CD14-positive monocyte (primary cell): ENCODE measurements at regions not wholly inside any gene's neighbourhood (a gene's known extent, or its start where the extent isn't known, plus 50 kb on each side); places are given as distances from the start of the nearest gene placed in this dataset.

Experiments
- DNase-seq, 3 donors: peaks; one replicate each; pipeline ENCODE4 v3.0.0-alpha.2; 2011 to 2022
- H2AFZ ChIP-seq: 2 replicates; pipeline ENCODE4 v1.6.0; 2012; ENCODE audit warnings: mild to moderate bottlenecking, low read depth, low read length, inconsistent platforms; ENCODE audit not compliant: insufficient read depth, poor library complexity, severe bottlenecking
- H3K27ac ChIP-seq, 2 donors: 1 replicate in 1 of 2; 2 replicates in 1 of 2; pipeline ENCODE4 v1.5.1; 2012 to 2013; ENCODE audit warnings: low read length in 2 of 2, control low read depth in 1 of 2, inconsistent platforms in 1 of 2, low read depth in 1 of 2, mild to moderate bottlenecking in 1 of 2
- H3K27me3 ChIP-seq, 2 donors: one replicate each; pipeline versions ENCODE4 v1.6.0 to v1.6.1; 2011 to 2013; ENCODE audit warnings: low read length in 2 of 2; ENCODE audit not compliant: control insufficient read depth in 2 of 2, insufficient read depth in 2 of 2
- H3K36me3 ChIP-seq, 2 donors: replicated peaks in 1 of 2; 1 replicate in 1 of 2; 2 replicates in 1 of 2; pipeline versions ENCODE4 v1.5.1 to v1.6.1; 2012 to 2013; ENCODE audit warnings: low read length in 2 of 2, control low read depth in 1 of 2, inconsistent platforms in 1 of 2, mild to moderate bottlenecking in 1 of 2; ENCODE audit not compliant: insufficient read depth in 2 of 2, control insufficient read depth in 1 of 2
- H3K4me1 ChIP-seq, 2 donors: 1 replicate in 1 of 2; 2 replicates in 1 of 2; pipeline versions ENCODE4 v1.5.1 to v1.6.1; 2012 to 2013; ENCODE audit warnings: low read length in 2 of 2, control low read depth in 1 of 2, inconsistent platforms in 1 of 2, mild to moderate bottlenecking in 1 of 2, moderate library complexity in 1 of 2; ENCODE audit not compliant: insufficient read depth in 2 of 2, control insufficient read depth in 1 of 2
- H3K4me2 ChIP-seq: replicated peaks from 2 replicates; pipeline ENCODE3; 2012; ENCODE audit warnings: low read length, moderate library complexity, mild to moderate bottlenecking; ENCODE audit not compliant: poor library complexity, severe bottlenecking; ENCODE audit errors: extremely low read depth
- H3K4me3 ChIP-seq, 3 experiments: fragments of 200-600 bp in 1 of 3; sonication (generic) in 1 of 3; replicated peaks in 1 of 3; 1 replicate in 2 of 3; 2 replicates in 1 of 3; pipeline ENCODE4 v1.5.1; 2011 to 2013; ENCODE audit warnings: low read length in 3 of 3, mild to moderate bottlenecking in 3 of 3, control low read depth in 2 of 3, low read depth in 2 of 3, inconsistent platforms in 1 of 3, moderate library complexity in 1 of 3
- H3K79me2 ChIP-seq: 2 replicates; pipeline ENCODE4 v1.6.0; 2012; ENCODE audit warnings: mild to moderate bottlenecking, control low read depth, inconsistent platforms, low read length, moderate library complexity; ENCODE audit not compliant: insufficient read depth
- H3K9ac ChIP-seq: 2 replicates; pipeline ENCODE4 v1.6.0; 2017; ENCODE audit warnings: low read length, mild to moderate bottlenecking; ENCODE audit not compliant: insufficient read depth, poor library complexity, severe bottlenecking
- H3K9me3 ChIP-seq, 2 donors: replicated peaks in 1 of 2; 1 replicate in 1 of 2; 2 replicates in 1 of 2; pipeline versions ENCODE4 v1.5.1 to v1.6.1; 2012 to 2013; ENCODE audit warnings: low read length in 2 of 2, control low read depth in 1 of 2; ENCODE audit not compliant: control insufficient read depth in 1 of 2, insufficient read depth in 1 of 2
- H4K20me1 ChIP-seq: 2 replicates; pipeline ENCODE4 v1.6.0; 2012; ENCODE audit warnings: mild to moderate bottlenecking, low read length, control low read depth, moderate library complexity; ENCODE audit not compliant: insufficient read depth
- H3K27ac Mint-ChIP-seq, 7 donors: one replicate each; pipeline ENCODE4 v1.8.0; 2020; ENCODE audit warnings: mild to moderate bottlenecking in 7 of 7, mixed read lengths in 7 of 7, moderate library complexity in 6 of 7, inconsistent platforms in 2 of 7
- H3K27me3 Mint-ChIP-seq, 3 donors: one replicate each; pipeline ENCODE4 v1.8.0; 2021 to 2022; ENCODE audit warnings: low read depth in 3 of 3, mild to moderate bottlenecking in 3 of 3, mixed read lengths in 3 of 3, moderate library complexity in 3 of 3, inconsistent platforms in 1 of 3
- H3K36me3 Mint-ChIP-seq, 2 donors: one replicate each; pipeline ENCODE4 v1.8.0; 2020; ENCODE audit warnings: mixed read lengths in 2 of 2, inconsistent platforms in 1 of 2, mild to moderate bottlenecking in 1 of 2
- H3K4me1 Mint-ChIP-seq: one replicate; pipeline ENCODE4 v1.8.0; 2020; ENCODE audit warnings: mild to moderate bottlenecking, mixed read lengths
- H3K4me3 Mint-ChIP-seq, 2 donors: one replicate each; pipeline ENCODE4 v1.8.0; 2020; ENCODE audit warnings: mild to moderate bottlenecking in 2 of 2, mixed read lengths in 2 of 2, moderate library complexity in 1 of 2
- H3K9me3 Mint-ChIP-seq, 7 donors: one replicate each; pipeline ENCODE4 v1.8.0; 2020 to 2022; ENCODE audit warnings: mixed read lengths in 7 of 7, mild to moderate bottlenecking in 6 of 7, moderate library complexity in 6 of 7, inconsistent platforms in 2 of 7
- CTCF ChIP-seq: fragments of 200-600 bp; IDR thresholded peaks from one replicate; pipeline ENCODE4 v1.8.0; 2022; ENCODE audit warnings: antibody characterized with exemption, mild to moderate bottlenecking
- WGBS: methylation state at CpG from one replicate; pipeline ENCODE4 v1.1.5; 2013; ENCODE audit warnings: missing lambda C conversion rate; ENCODE audit not compliant: insufficient coverage; 5-methylcytosine and 5-hydroxymethylcytosine counted together
- intact Hi-C, 2 donors: fragments of 100-400 bp; cut with micrococcal nuclease; formaldehyde crosslinking; loops; one replicate each; pipeline versions ENCODE4 v1.15.0 to v1.15.1; 2023

- Histone ChIP-seq H2AFZ (no peak overlapping the region), H4K20me1 (no peaks in the 10 kb centered on the region), H3K36me3 (no peaks in the 10 kb centered on the region), H3K79me2 (no peaks in the 10 kb centered on the region), H3K27ac (no peak overlapping the region), H3K9me3 (no peaks in the 10 kb centered on the region), H3K4me1 (no peaks in the 10 kb centered on the region), H3K9ac (no peak overlapping the region), H3K4me2 (no peak overlapping the region), H3K27me3 (no peaks in the 10 kb centered on the region), H3K4me3 (no peak overlapping the region)
- Mint-ChIP-seq H3K27ac (no peak overlapping the region), H3K4me1 (no peaks in the 10 kb centered on the region), H3K4me3 (no peak overlapping the region), H3K27me3 (no peaks in the 10 kb centered on the region), H3K9me3 (peaks cover 0 to 2% (median 0%) of the 10 kb centered on the region in 7 donors), H3K36me3 (no peaks in the 10 kb centered on the region)
- TF ChIP-seq CTCF = no peak
- intact Hi-C loops = no loop called here
- no peak for DNase-seq
Measured at GRCh38 chr2:145366341-145366740, 846.4 kb upstream of the ZEB2 start.

GRCh38 chr2:145360129-145360790, 840.3 kb upstream of the ZEB2 start:
- Histone ChIP-seq H3K36me3 (no peaks in the 10 kb centered on the region), H3K79me2 (no peaks in the 10 kb centered on the region), H2AFZ (no peak overlapping the region), H3K4me3 (no peak overlapping the region), H3K4me1 (no peaks in the 10 kb centered on the region), H3K27ac (no peak overlapping the region), H3K9ac (no peak overlapping the region), H3K27me3 (no peaks in the 10 kb centered on the region), H3K4me2 (no peak overlapping the region), H4K20me1 (no peaks in the 10 kb centered on the region), H3K9me3 (no peaks in the 10 kb centered on the region)
- no peak overlapping the region for H3K27ac Mint-ChIP-seq
- H3K4me3 Mint-ChIP-seq = no peak overlapping the region
- H3K27me3 Mint-ChIP-seq = no peaks in the 10 kb centered on the region
- no peak for TF ChIP-seq CTCF
- H3K4me1 Mint-ChIP-seq = no peaks in the 10 kb centered on the region
- WGBS = 80% methylated on average over 1 of the region's 7 CpGs
- H3K36me3 Mint-ChIP-seq = no peaks in the 10 kb centered on the region
- no peaks in the 10 kb centered on the region for H3K9me3 Mint-ChIP-seq
- intact Hi-C loops = no loop called here
- DNase-seq = no peak
